ENCODE measurements at regions not wholly inside any gene's neighbourhood (a gene's known extent, or its start where the extent isn't known, plus 50 kb on each side); places are given as distances from the start of the nearest gene placed in this dataset.

DNA sequence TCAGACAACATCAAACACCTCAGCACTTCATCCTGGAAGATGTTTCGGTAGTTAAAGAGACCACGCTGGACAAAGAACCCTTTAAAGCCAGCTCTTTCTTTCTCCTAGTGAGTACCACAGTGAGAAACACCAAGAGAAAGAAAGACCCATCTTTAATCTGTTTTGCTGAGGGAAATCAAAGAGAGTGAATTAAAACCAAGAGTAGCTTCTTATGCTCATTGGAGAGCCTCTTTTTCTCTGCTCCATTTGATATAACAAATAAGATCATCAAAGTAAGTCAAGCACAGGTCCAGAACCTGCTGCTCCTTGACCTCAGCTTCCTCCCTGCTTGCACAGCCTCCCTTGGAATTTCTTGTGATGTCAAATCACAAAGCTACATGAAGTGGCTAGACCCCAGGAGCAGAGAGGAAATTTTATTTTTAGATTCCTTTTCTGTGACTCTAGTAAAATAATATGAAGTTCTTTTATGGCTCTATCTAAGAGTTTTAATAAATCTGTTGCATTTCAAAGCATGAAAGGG, 436.4 kb downstream of the C3orf38 start:
- DNase-seq = no peak

DNA sequence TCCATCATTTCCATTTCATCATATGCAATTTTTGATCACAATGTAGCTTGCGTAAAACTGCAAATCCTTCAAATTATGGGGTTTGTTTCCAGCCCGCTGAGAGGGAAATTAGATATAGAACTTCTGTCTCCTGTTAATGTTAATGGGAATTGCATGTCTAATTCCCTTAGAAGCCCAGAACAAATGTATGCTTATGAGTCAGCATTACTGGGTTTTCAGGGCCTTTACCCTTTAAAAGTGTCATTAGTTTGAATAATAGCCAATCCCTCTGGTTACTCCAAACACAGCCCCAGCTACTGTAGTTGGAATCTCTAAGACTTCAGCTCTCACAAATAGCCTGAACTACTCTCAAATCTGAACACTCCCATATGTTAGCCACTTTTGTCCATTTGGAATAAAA, 439.4 kb downstream of the C3orf38 start:
- no peak for DNase-seq

GRCh38 chr3:88595026-88595425, 445.3 kb downstream of the C3orf38 start:
- no peak for DNase-seq

- no peak for DNase-seq
Measured at GRCh38 chr3:88596451-88596850, 446.7 kb downstream of the C3orf38 start.

GRCh38 chr3:88610820-88611219, 461.1 kb downstream of the C3orf38 start:
- DNase-seq = no peak

DNA sequence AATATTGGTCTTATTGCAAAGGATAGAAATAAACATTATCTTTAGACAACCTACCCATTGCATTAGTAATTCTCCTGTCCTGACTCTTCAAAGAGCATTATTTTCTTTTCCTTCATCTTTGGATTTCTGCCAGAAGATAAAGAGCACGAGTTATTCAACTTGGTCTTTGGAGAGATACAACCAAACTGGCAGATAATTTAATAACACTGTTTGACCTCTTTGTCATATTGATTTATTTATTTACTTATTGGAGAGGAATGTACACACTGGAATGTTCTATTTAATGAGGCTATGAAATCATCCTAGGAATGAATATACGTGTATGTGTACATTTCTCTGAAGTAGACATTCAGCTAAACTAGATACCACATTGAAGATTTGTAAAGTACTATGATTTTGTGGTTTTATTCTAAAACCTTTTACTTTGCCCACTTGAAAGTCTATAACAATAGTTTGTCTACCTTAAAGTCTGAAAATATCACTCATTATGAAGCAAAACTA, 462.1 kb downstream of the C3orf38 start:
- no peak for DNase-seq

- no peak for DNase-seq
Measured at GRCh38 chr3:88616413-88616812, 466.7 kb downstream of the C3orf38 start.

DNA sequence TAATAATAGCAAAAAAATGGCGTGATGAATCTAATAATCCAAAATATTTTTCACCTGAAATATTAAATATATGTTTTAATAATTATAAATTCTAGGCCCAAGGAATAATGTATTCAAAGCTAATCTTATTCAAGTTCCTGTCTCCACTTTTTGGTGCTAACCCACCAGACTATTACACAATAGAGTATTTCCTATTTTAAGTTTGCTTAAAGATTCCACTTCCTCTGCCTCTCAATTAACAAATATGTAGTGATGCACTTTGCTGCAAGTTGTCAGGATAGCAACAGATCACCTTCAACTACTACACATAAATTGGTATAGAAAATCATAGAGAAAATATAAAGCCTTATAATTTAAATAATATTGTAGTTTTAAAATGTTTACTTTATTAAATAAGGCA, 467.5 kb downstream of the C3orf38 start:
- DNase-seq = no peak

GRCh38 chr3:88618021-88618645, 468.4 kb downstream of the C3orf38 start:
- DNase-seq = no peak

- DNase-seq = no peak
Measured at GRCh38 chr3:88621586-88621985, 471.8 kb downstream of the C3orf38 start.

DNA sequence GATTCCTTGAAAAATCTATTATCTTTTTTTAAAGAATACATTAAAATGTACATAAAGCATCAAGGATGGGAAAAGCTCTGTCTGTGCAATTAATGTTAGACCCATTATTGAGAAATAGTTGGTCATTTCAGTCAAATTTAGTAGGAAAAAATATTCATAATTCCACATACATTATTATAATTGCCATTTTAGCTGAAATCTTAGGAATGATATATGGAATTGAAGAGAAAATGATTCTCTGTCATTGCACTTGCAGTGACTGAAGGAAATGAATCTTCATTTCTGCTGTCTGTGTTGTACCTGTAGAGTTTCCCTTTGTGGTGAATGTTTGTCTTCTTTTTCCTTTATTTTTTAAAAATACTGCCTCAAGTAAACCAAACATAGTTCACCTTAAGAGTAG, 473.9 kb downstream of the C3orf38 start:
- no peak for DNase-seq

DNA sequence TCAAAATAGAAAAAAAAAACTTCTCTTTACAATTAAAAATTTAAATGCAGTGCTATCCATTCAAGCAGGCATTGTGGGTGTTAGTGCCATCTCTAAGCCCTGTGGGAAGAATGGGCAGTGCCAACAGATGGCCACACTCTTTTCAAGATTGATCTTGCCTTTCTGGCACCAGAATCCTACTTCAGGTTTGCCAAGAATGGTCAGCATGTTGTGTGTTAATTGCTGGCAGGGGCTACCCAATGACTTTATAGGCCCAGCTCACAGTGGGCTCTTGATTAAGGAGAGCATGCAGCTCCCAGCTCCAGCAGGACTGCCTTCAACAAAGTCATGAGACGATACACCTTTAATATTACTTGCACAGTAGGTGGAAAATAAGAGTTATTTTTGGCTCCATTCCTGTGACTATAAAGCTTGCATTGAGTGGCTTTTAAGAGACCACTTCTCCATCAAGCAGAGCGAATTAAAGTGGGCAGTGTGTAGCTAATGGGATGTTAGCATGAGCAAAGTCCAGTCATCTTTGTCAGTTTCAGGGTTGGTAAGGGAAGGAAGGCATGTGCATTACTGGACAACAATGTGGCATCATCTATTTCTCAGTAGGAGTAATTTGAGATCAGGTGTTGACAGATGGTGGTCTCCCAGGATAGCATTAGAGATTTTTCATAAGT, 476.8 kb downstream of the C3orf38 start:
- DNase-seq = no peak

GRCh38 chr3:88628901-88629300, 478.5 kb upstream of the EPHA3 start:
- DNase-seq = no peak

DNA sequence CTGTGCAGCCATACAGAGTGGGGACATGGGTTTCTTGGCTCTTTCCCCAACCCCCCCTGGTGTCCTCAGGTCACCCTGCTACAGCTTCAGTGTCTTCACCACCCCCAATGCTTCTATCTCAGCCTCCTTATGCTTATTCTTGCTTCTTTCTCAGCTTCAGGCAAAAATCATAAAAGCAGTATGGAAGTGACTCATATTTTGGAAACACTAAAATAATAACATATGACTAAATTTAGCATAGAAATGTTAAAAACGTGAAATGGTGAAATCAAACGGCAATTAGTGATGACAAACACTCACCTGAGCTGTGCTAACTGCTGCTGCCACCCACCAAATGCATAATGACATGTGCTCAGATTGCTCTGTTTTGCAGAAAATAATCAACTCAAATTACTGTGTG, 475.2 kb upstream of the EPHA3 start:
- no peak for DNase-seq

- no peak for DNase-seq
Measured at GRCh38 chr3:88640581-88640980, 466.8 kb upstream of the EPHA3 start.

DNA sequence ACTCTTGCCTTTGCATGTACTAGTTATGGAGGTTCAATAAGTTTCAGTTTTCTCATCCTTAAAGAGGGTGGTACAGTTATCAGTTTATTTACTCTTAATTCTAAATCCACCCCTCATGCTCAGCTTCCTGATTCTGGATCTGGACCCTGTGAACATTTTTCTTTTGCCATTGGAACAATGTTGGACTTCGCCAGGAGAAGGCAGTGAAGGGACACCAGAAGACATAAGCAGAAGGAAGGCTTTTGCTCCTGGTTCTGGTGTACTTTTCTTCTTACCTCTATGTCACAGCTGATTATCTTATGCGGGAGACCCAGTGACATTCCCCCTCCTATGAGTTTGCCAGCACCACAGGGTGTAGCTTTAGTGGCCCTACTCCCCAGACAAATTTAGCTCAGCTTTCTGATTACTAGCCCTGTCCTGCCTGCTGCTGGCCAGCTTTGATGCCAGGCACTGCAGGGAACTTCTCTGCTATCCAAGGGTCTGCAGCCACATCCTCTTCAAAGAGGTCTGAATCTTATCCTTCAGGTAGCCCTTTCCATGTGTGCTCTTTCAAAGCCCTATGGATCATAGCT, 466.3 kb upstream of the EPHA3 start:
- DNase-seq = no peak

GRCh38 chr3:88657459-88657858, 450.0 kb upstream of the EPHA3 start:
- no peak for DNase-seq

DNA sequence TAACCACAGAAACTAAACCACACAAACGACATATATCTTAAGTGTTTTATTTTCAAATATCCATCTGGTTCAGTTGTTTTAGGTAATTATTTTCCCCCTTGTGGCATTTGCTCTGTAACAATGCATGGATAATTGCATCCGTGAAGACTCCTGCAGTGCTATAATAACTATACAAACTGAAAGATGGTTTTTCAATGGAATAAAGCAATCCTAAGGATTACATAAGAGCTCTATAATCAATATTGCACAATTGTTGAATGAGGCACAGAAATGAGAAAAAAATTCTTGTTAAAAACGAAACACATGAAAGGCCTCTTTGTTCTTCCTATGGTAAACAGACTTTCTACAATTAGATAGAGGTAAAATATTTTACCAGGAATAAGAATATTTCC, 446.0 kb upstream of the EPHA3 start:
- DNase-seq = no peak

DNA sequence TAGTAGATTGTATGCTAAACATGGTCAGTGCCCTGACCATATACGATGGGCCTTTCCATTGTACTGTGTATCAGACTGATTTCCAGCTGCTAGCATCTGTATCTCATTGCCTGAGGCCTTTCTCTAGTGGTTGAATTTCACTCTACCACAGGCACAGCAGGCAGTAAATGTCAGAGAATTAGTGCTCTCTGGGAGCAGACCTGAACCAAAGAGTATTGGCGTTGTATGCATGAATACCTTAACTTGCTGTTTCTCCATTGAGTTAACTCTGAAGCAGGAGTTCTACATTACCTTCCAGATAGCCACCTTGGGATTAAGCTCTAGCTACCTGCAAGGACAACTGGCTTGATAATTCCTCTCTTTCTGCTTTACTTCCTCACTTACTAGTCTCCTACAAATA, 439.2 kb upstream of the EPHA3 start:
- DNase-seq = no peak

- DNase-seq = no peak
Measured at GRCh38 chr3:88671573-88671972, 435.8 kb upstream of the EPHA3 start.

DNA sequence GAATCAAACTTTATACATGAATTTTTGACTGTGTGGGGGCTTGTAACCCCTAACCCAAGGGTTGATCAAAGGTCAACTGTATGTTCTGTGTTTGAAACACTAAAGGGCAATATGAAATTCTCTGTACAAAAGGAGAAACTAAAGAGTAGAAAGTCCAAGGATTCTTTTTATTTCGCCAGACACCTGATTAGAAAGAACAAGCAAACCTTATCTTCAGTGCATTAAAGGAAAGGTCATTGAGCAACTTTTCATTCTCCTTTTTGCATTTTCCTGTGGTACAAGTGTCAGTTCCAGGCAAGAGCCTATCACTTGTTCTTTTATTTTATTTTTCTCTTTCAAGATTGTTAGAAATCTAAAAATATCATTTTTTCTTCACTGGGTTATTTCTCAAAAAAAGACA, 430.1 kb upstream of the EPHA3 start:
- no peak for DNase-seq

DNA sequence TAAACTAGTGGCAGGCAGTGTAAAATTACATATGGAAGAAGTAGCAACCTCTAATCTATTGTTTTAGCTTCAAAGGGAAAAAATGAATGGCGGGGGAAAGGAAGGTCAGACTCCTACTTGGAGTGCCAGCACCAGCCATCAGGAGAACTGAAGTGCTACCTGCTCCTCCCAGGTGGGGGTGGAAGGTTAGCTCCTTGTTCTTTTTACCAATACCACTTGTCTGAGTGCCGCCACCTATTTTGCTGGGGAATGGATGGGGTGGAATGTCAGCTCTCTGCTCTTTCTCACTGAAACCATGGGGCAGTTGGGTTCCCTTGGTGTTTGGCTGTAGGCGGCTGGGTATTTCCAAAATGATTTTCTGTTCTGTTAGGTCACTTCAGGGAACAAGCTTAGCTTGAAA, 428.7 kb upstream of the EPHA3 start:
- no peak for DNase-seq

DNA sequence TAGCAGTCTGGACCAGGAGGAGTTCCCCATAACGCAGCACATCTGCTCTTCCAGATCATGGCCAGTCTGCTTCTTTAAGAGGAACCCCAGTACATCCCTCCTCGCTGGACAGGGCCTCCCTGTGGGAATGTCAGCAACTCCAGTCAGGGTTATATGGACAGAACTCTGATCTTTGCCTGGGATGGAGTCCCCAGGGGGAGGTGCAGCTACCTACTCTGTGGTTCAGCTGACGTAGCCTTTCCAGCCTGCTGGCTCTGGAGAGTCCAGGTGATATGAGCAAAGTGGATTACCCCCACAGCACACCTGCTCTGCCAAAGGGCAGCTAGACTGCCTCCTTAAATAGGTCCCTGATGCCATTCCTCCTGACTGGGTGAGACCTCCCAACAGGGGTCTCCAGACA, 417.1 kb upstream of the EPHA3 start:
- DNase-seq = no peak

DNA sequence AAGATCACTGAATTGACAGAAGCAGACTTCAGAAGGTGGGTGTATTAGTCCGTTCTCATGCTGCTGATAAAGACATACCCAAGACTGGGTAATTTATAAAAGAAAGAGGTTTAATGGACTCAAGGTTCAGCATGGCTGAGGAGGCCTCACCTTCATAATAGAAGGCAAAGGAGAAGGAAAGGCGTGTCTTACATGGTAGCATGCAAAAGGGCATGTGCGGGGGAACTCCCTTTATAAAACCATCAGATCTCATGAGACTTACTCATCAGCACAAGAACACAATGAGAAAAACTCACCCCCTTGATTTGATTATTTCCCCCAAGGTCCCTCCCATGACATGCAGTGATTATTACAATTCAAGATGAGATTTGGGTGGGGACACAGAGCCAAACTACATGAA, 416.3 kb upstream of the EPHA3 start:
- no peak for DNase-seq
